WTC11 (cell line): ENCODE measurements at regions not wholly inside any gene's neighbourhood (a gene's known extent, or its start where the extent isn't known, plus 50 kb on each side); places are given as distances from the start of the nearest gene placed in this dataset.

ENCODE experiments used
- CTCF ChIP-seq: fragments of 200-600 bp; IDR thresholded peaks from 2 replicates; pipeline ENCODE4 v1.8.0; 2022; ENCODE audit warnings: antibody characterized with exemption
- E2F5 ChIP-seq: sonication (generic); formaldehyde crosslinking; IDR thresholded peaks from 2 replicates; pipeline ENCODE4 v1.8.1; 2022; ENCODE audit warnings: mild to moderate bottlenecking, moderate library complexity, missing genetic modification reagents
- ESRRA ChIP-seq: sonication (generic); formaldehyde crosslinking; IDR thresholded peaks from 2 replicates; pipeline ENCODE4 v1.8.1; 2022; ENCODE audit warnings: mild to moderate bottlenecking, missing genetic modification reagents, borderline replicate concordance
- ETV6 ChIP-seq: sonication (generic); formaldehyde crosslinking; IDR thresholded peaks from 2 replicates; pipeline ENCODE4 v1.8.1; 2022; ENCODE audit warnings: mild to moderate bottlenecking, missing genetic modification reagents
- FOXK1 ChIP-seq: sonication (generic); formaldehyde crosslinking; IDR thresholded peaks from 2 replicates; pipeline ENCODE4 v1.8.0; 2022; ENCODE audit warnings: mild to moderate bottlenecking, moderate library complexity, missing genetic modification reagents
- JUN ChIP-seq: sonication (generic); formaldehyde crosslinking; IDR thresholded peaks from 2 replicates; pipeline ENCODE4 v1.8.0; 2023; ENCODE audit warnings: mild to moderate bottlenecking, missing genetic modification reagents
- NR3C1 ChIP-seq: sonication (generic); formaldehyde crosslinking; conservative IDR thresholded peaks from 2 replicates; pipeline ENCODE4 v1.8.1; 2023; ENCODE audit warnings: low read depth, mild to moderate bottlenecking, missing genetic modification reagents
- SMAD3 ChIP-seq: sonication (generic); formaldehyde crosslinking; IDR thresholded peaks from 2 replicates; pipeline ENCODE4 v1.8.0; 2022; ENCODE audit warnings: missing genetic modification reagents, mild to moderate bottlenecking, borderline replicate concordance
- SP1 ChIP-seq: sonication (generic); formaldehyde crosslinking; conservative IDR thresholded peaks from 2 replicates; pipeline ENCODE4 v1.8.1; 2022; ENCODE audit warnings: missing genetic modification reagents
- STAT6 ChIP-seq: sonication (generic); formaldehyde crosslinking; conservative IDR thresholded peaks from 2 replicates; pipeline ENCODE4 v1.8.1; 2023; ENCODE audit warnings: mild to moderate bottlenecking, low read depth, missing genetic modification reagents, moderate library complexity
- ZNF232 ChIP-seq: sonication (generic); formaldehyde crosslinking; IDR thresholded peaks from 2 replicates; pipeline ENCODE4 v1.8.0; 2022; ENCODE audit warnings: mild to moderate bottlenecking, missing genetic modification reagents
- ZNF423 ChIP-seq: fragments of 250-450 bp; sonication (Bioruptor Pico); IDR thresholded peaks from 2 replicates; pipeline ENCODE4 v2.1.2; 2022; ENCODE audit warnings: mild to moderate bottlenecking, moderate library complexity

DNA sequence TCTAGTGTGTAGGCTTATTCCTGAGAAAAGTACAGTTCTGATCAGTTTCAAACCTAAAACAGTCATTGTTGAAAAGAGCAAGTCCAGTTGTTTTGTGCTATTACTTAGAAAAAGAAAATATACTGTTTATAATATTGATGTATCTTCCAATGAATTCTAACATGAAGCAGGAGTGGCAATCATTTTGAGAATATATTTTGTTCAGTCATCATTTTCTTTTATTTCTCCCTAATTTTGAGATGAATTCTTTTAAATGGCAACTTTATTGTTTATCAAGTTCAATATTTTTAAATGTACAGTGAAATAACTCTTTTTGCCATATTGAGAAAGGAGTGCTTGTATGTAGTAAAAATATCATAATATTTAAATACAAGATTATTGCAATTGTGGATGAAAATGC is 862.2 kb upstream of the MDGA2 start:
- TF ChIP-seq ESRRA (CRISPR knock-in tag): no peak
- no peak for TF ChIP-seq CTCF
- TF ChIP-seq NR3C1 (CRISPR knock-in tag): no peak
- TF ChIP-seq ETV6 (CRISPR knock-in tag): no peak
- TF ChIP-seq JUN (CRISPR knock-in tag): no peak
- TF ChIP-seq ZNF423 (CRISPR knock-in tag): no peak
- TF ChIP-seq SP1: no peak
- TF ChIP-seq STAT6 (CRISPR knock-in tag): no peak
- no peak for TF ChIP-seq ZNF232
- TF ChIP-seq FOXK1: no peak
- TF ChIP-seq E2F5 (CRISPR knock-in tag): no peak
- no peak for TF ChIP-seq SMAD3 (CRISPR knock-in tag)
